ENCODE measurements at regions not wholly inside any gene's neighbourhood (a gene's known extent, or its start where the extent isn't known, plus 50 kb on each side); places are given as distances from the start of the nearest gene placed in this dataset.

- H3K9me3 ChIP-seq = no peaks in the 10 kb centered on the region
- no peak overlapping the region for H3K27ac ChIP-seq
- DNase-seq (ENCODE audit: low spot score) = no peak
- intact Hi-C loops (cut with DNase I) = no loop called here
- WGBS = 86% methylated on average over 1 of the region's 1 CpG
- no peaks in the 10 kb centered on the region for H3K4me1 ChIP-seq (replicated peaks)
- TF ChIP-seq, protein P1, sequence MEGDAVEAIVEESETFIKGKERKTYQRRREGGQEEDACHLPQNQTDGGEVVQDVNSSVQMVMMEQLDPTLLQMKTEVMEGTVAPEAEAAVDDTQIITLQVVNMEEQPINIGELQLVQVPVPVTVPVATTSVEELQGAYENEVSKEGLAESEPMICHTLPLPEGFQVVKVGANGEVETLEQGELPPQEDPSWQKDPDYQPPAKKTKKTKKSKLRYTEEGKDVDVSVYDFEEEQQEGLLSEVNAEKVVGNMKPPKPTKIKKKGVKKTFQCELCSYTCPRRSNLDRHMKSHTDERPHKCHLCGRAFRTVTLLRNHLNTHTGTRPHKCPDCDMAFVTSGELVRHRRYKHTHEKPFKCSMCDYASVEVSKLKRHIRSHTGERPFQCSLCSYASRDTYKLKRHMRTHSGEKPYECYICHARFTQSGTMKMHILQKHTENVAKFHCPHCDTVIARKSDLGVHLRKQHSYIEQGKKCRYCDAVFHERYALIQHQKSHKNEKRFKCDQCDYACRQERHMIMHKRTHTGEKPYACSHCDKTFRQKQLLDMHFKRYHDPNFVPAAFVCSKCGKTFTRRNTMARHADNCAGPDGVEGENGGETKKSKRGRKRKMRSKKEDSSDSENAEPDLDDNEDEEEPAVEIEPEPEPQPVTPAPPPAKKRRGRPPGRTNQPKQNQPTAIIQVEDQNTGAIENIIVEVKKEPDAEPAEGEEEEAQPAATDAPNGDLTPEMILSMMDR (IDR thresholded peaks at IDR 0.05) = no peak
- TF ChIP-seq POLR2AphosphoS5 (IDR thresholded peaks at IDR 0.05) (no peak), POLR2A (IDR thresholded peaks at IDR 0.05) (no peak)
- no peaks in the 10 kb centered on the region for H3K36me3 ChIP-seq
- no peak overlapping the region for H3K4me3 ChIP-seq
- no peaks in the 10 kb centered on the region for H3K27me3 ChIP-seq (replicated peaks; ENCODE audit: insufficient read depth)
Observed at GRCh38 chr7:109308816-109309215, 739.1 kb downstream of the DNAJB9 start.

DNA sequence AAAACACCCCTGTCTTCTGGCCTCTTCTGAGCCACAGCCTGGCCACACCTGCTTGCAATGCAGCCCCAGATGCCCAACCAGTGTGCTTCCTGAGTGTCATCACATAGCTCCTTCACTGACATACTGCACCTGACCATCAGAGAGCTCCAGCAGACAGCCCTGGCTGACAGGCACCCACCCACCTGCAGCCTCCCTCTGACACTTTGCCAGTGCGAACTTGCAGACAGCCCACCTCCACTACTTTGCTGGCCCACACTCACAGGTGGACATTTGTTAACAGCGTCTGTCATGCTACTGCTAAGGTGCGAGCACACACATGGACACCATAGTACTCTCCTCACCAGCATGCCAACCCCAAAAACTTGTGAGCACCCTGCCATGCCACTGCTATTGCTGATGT, 740.1 kb downstream of the DNAJB9 start:
- no peak for DNase-seq (ENCODE audit: low spot score)
- H3K4me3 ChIP-seq = no peak overlapping the region
- TF ChIP-seq POLR2A (IDR thresholded peaks at IDR 0.05) (no peak), POLR2AphosphoS5 (IDR thresholded peaks at IDR 0.05) (no peak)
- TF ChIP-seq, protein P1 (IDR thresholded peaks at IDR 0.05) = no peak
- H3K27ac ChIP-seq = no peak overlapping the region
- no peaks in the 10 kb centered on the region for H3K27me3 ChIP-seq (replicated peaks; ENCODE audit: insufficient read depth)
- no peaks in the 10 kb centered on the region for H3K9me3 ChIP-seq
- H3K4me1 ChIP-seq (replicated peaks) = no peaks in the 10 kb centered on the region
- intact Hi-C loops (cut with DNase I) = no loop called here
- H3K36me3 ChIP-seq = no peaks in the 10 kb centered on the region
- WGBS = 98% methylated on average over 3 of the region's 3 CpGs

DNA sequence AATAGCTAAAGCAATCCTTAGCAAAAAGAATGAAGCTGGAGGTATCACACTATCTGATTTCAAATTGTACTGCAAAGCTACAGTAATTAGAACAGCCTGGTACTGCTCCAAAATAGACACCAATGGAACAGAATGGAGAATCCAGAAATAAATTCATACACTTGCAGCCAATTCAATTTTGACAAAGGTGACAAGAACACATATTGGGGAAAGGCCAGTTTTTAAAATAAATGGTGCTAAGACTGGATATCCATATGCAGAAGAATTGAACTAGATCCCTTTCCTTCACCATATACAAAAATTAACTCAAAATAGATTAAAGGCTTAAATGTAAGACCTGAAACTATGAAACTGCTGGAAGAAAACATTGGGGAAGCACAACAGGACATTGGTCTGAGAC, 748.5 kb downstream of the DNAJB9 start:
- no peaks in the 10 kb centered on the region for H3K4me1 ChIP-seq (replicated peaks)
- no peaks in the 10 kb centered on the region for H3K9me3 ChIP-seq
- H3K27ac ChIP-seq = no peak overlapping the region
- H3K27me3 ChIP-seq (replicated peaks; ENCODE audit: insufficient read depth) = no peaks in the 10 kb centered on the region
- intact Hi-C loops (cut with DNase I) = no loop called here
- TF ChIP-seq POLR2AphosphoS5 (IDR thresholded peaks at IDR 0.05) (no peak), POLR2A (IDR thresholded peaks at IDR 0.05) (no peak)
- TF ChIP-seq, protein P1 (IDR thresholded peaks at IDR 0.05) = no peak
- H3K36me3 ChIP-seq = no peaks in the 10 kb centered on the region
- no peak overlapping the region for H3K4me3 ChIP-seq
- DNase-seq (ENCODE audit: low spot score) = no peak

- no peak for DNase-seq (ENCODE audit: low spot score)
- WGBS = 80% methylated on average over 2 of the region's 2 CpGs
- no peaks in the 10 kb centered on the region for H3K27me3 ChIP-seq (replicated peaks; ENCODE audit: insufficient read depth)
- TF ChIP-seq POLR2AphosphoS5 (IDR thresholded peaks at IDR 0.05) (no peak), POLR2A (IDR thresholded peaks at IDR 0.05) (no peak)
- TF ChIP-seq, protein P1 (IDR thresholded peaks at IDR 0.05) = no peak
- no peaks in the 10 kb centered on the region for H3K4me1 ChIP-seq (replicated peaks)
- intact Hi-C loops (cut with DNase I) = no loop called here
- no peaks in the 10 kb centered on the region for H3K36me3 ChIP-seq
- no peak overlapping the region for H3K27ac ChIP-seq
- H3K4me3 ChIP-seq = no peak overlapping the region
- no peaks in the 10 kb centered on the region for H3K9me3 ChIP-seq
Observed at GRCh38 chr7:109322833-109323232, 753.2 kb downstream of the DNAJB9 start.

GRCh38 chr7:109331423-109331822, 761.7 kb downstream of the DNAJB9 start:
- Histone ChIP-seq H3K4me3 (no peak overlapping the region), H3K9me3 (no peaks in the 10 kb centered on the region), H3K36me3 (no peaks in the 10 kb centered on the region), H3K4me1 (replicated peaks) (no peaks in the 10 kb centered on the region), H3K27ac (no peak overlapping the region), H3K27me3 (replicated peaks; ENCODE audit: insufficient read depth) (no peaks in the 10 kb centered on the region)
- no peak for DNase-seq (ENCODE audit: low spot score)
- intact Hi-C loops (cut with DNase I) = no loop called here
- 69% methylated on average over 4 of the region's 4 CpGs for WGBS
- TF ChIP-seq, protein P1 (IDR thresholded peaks at IDR 0.05) = no peak
- TF ChIP-seq POLR2AphosphoS5 (IDR thresholded peaks at IDR 0.05) (no peak), POLR2A (IDR thresholded peaks at IDR 0.05) (no peak)
